Inflammatory macrophage treated with lipopolysaccharide for 1 hour (primary cell): ENCODE measurements at regions not wholly inside any gene's neighbourhood (a gene's known extent, or its start where the extent isn't known, plus 50 kb on each side); places are given as distances from the start of the nearest gene placed in this dataset.

ENCODE experiments used
- DNase-seq, 2 donors: peaks; one replicate each; pipeline ENCODE4 v3.0.0-alpha.2; 2020 to 2022

DNA sequence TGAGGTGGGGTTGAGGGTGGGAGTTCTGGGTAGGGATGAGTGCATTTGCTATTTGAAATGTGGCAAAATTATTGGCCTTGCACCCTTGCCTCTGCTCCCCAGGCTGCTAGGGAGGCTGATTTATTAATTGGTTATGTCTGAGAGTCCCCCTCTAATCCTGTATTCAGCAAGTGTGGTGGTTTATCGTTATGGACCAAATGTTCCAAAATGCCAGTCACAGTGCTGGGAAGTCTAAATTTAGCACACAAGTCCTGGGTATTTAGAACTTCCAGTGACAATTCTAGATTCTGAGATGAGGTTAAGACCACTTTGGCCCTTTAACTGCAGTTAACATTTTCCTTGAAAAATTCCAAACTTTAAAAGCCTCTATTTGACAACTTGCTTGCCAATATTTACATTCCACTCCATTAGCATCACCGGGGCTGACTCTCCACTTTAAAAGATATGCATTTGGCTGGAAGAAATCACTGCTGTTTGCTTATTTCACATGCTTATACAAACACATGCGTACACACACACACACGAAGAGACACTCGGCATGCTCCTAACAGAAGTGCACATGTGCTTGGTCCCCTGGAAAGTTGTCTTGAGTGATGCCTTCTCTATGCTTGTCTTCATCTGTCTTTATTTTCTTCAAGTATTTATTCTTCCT is 247.7 kb downstream of the IL20RB start:
- DNase-seq: no peak

DNA sequence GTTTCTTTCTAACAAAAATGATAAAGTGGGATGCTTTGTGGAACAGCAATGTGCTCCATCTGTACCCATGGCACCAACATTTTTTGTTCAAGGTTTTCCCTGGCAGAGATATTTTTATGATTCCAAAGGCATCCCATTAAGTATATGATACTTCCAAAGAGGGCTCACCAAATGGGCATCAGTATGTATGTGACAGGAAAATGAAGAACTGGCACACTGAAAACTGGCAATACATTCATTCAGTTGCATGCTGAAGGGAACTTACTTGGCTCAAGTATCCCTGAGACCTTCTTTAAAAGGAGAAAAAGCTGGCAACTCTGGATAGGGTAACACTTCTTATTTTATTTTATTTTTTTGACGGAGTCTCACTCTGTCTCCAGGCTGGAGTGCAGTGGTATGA is 249.8 kb downstream of the IL20RB start:
- DNase-seq: no peak

DNA sequence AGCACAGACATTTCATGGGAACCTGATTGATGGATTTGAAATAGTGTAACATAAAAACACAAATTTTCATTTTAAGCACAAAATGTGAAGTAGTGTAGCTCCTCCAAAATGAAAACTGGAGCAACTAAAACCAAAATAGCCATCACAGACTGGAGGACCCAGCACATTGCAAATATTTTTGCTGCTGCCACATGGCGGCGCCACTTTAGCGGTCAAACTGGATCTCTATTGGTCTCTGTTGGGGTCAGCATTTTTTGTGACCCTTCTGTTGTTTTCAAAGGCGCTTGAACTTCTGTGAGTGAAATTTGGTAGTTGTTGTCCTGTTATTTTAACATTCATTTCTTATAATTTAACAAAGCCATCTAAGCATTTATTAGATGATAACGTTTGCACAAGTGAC is 259.9 kb downstream of the IL20RB start:
- DNase-seq: no peak

DNA sequence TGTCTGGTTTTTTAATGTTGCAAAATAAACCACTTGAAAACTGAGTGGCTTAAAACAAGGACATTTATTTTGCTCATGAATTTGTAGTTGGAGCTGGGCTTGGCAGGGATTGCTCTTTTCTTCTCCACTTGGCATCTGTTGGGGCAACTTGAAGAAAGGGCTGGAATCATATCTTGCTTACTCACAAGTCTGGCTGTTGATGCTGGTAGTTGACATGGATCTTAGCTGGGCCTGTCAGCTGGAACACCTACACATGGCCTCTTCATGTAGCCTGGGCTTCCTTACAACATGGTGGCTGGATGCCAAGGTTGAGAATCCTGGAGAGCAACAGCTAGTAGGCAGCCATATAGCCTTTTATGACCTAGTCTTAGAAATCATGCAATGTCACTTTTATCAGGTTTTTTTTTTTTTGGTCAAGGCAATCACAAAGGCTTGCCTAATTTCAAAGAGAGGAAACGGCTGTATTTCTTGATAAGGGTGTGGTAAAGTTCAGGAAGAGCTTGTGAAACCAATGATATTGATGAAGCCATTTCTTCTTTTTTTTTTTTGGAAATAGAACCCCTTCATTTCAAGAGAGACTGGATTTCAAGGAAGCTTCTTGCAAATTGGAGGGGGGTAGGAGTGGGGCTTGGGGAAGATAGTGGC is 262.1 kb downstream of the IL20RB start:
- no peak for DNase-seq

- DNase-seq: no peak
These were observed 265.0 kb downstream of the IL20RB start for GRCh38 chr3:137222736-137223225.

GRCh38 chr3:137224464-137224863 is 266.7 kb downstream of the IL20RB start:
- DNase-seq: no peak

DNA sequence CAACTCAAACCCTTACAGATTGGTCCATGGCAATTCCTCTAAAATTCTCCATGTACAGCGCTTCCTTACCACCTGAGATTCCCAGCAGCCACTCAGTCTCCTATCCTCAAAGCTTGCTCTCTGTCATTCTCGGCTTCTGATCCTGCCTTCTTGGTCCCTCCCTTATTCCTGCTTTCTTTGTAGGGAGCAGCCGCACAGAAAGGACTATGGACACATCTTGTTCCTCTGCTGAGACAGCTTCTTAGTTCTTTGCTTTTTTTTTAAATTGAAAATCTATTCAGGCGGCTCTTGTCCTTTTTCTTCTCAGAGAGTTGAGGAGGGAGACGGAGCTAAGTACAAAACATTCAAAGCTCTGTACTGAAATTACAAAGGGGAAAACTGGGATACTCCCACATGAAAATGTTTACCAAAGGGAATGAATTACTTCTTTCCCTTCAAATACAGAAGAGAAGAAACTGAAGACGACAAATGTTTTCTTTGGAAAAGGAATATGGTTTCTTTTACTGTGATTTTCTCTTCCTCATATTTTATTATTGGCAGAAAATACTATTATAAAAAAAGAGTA is 285.1 kb downstream of the IL20RB start:
- DNase-seq: no peak

GRCh38 chr3:137246491-137246890 is 288.7 kb downstream of the IL20RB start:
- DNase-seq: no peak

DNA sequence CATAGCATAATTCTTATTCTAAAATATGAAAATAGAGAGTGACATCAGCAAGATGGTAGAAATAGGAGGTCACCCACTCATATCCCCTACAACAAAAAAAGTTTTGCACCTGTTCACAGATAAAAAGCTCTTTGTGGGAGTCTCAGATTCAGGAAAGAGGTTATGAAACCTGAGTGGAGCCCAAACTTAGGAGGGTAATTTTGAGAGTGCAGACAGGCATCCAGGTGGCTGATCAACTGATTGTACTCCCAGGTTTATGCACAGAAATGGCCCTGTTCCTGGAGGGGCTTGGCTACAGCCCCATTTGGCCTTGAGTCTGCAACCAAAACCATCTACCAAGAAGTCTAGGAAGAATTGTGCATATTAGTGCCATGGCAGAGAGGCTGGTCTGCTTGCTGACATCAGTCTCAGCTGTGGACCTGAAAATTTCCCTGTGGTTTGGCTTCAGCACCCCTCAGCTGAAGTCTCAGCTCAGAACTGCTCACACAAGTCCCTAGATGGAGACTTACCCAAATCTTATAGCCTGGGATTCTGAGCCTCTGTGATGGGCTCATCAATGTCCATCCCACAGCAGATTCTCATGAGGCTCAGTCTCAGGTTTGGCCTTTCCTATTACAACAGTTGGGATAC is 291.6 kb downstream of the IL20RB start:
- no peak for DNase-seq

DNA sequence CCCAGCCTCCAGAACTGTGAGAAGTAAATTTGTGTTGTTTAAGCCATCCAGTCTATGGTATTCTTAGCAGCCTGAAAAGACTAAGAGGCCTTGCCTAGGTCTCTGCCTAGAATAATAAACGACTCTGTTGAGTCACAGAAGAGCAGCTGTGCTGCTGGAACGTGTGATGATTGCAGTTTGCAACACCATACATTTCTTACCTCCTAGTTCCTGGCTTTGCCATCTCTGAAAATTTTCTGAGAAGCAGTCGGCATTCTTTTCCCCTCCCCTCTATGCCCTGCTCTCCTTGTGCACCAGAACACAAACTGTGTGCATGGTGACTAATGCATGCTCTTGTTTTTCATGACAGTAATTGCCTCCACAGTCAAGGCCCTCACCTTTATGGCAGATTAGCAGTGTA is 301.3 kb downstream of the IL20RB start:
- DNase-seq: no peak

- no peak for DNase-seq
These were observed 301.9 kb downstream of the IL20RB start for GRCh38 chr3:137259701-137260100.

DNA sequence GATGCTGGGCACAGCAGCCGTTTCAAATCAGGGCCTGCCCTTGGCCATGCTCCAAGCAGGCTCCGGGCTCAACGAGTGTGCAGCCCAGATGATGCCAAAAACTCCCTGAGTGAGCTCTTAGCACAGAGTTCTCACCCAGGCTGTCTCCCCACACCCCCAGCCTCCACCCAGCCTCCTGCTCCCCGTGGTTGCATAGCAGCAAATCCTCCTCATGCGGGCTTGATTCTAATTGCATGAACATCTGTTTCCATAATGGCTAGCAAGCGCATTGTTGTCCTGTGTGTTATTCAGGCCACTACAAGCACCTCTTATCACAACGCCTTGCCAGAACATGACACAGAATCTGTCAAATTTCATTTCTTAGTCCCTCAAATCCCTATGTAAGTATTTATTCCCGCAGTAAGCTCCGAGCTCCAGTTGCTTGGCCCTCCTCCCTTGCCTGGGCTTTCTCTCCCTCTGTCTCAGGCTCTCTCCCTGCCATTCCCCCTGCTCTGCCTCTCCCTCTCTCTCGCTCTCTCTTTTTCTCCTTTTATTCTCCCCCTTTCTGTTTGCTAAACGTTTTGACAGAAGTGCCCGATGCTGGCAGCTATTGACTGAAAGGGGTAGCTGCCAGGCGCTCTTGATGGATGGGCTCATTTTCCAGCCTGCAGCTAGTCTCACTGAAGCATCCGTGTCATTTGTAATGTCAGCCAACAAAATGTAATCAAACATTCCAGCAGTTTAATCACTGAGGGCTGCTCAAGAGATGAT is 306.5 kb downstream of the IL20RB start:
- no peak for DNase-seq

DNA sequence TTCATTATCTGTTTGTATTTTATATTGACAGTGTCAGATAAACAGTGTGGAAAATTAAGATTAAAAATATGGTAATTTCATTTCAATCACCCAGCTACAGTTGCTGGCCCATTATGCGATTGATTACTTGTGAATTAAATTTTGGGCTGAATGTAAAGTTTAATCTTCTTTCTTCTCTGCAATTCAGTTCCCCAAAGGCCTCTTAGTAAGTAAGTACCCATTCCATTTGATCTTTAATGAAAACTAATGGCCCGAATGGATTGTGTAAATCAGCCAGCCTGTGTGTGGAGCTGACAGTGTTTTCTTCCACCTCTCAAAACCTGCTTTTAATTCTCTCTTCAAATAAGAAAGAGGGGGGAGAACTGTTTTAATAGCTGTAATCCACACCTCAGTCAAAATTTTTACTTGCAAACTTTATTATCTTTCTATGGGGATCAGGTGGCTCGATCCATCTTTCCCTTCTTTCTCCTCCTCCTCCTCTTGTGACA is 307.1 kb downstream of the IL20RB start:
- DNase-seq: no peak

- no peak for DNase-seq
These were observed 325.1 kb downstream of the IL20RB start for GRCh38 chr3:137282871-137283270.

GRCh38 chr3:137285924-137286323 is 328.1 kb downstream of the IL20RB start:
- DNase-seq: no peak

GRCh38 chr3:137293086-137293485 is 335.3 kb downstream of the IL20RB start:
- DNase-seq: no peak

DNA sequence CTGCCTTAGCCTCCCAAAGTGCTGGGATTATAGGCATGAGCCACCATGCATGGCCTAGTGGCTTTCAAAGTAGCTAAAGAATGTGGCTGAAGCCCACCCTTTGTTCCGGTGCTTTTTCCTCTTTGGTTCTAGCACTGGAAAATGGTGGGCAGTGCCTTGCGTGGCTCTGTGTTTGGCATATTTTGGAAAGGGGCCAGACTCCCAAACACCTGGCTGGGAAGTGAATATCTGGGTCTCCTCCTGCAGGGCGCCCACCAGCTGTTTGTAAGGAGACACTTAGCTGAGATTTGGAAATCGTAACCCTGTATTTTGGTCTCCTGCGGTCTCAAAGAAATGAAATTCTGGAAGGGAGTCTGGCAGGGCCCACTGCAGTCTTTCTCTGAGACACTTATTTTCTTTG is 336.4 kb downstream of the IL20RB start:
- no peak for DNase-seq

DNA sequence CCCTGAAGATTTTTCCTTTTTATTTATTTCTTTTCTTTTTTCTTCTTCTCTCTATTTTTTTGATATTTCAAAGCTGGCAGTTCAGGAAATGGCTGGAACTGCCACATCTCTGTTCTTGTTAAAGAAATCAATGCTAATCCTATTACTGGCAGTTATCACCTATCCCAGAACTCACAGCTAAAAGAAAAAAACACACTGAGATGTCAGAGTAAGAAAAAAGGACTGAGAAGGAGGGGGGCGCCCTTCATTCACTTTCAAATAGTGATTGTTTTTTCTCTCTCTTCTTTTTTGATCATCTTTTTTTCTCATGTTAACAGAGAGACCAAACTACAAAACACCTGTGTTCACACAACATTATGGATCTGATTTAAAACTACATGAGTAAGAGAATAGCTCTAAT is 337.1 kb downstream of the IL20RB start:
- no peak for DNase-seq

- no peak for DNase-seq
These were observed 337.6 kb downstream of the IL20RB start for GRCh38 chr3:137295336-137295735.

GRCh38 chr3:137296116-137296515 is 338.3 kb downstream of the IL20RB start:
- DNase-seq: no peak

- no peak for DNase-seq
These were observed 340.0 kb downstream of the IL20RB start for GRCh38 chr3:137297770-137298169.

DNA sequence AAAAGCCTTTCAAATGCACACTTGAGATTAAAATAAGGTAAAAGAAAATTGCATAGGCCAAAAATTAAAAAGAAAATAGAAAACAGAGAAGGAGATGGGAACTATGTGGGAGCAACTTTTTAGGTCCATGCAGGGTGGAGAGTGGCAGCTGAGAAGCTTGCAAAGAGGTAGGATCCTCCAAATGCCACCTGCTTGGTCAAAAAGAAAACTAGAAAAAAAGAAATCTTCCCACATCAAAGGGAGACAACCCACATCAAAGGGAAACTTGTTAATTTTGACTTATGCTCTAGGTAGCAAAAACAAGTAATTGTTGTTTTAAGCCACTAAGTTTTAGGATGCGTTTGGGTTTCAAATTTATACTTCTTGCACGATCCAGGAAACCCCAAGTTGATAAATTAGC is 342.9 kb downstream of the IL20RB start:
- DNase-seq: no peak
